HL-60/S4 (cell line): ENCODE measurements at regions not wholly inside any gene's neighbourhood (a gene's known extent, or its start where the extent isn't known, plus 50 kb on each side); places are given as distances from the start of the nearest gene placed in this dataset.

ENCODE experiments used
- in situ Hi-C: fragments of 300-500 bp; cut with MboI; formaldehyde crosslinking; loops from 2 replicates; pipeline ENCODE4 v1.14.3; 2022; ENCODE audit warnings: low sequenced_read_pairs

GRCh38 chr7:52085610-52086009, 769.0 kb upstream of the COBL start:
- in situ Hi-C loops, result no loop called here

GRCh38 chr7:52080493-52080892, 763.9 kb upstream of the COBL start:
- in situ Hi-C loops, result no loop called here

GRCh38 chr7:52079726-52080125, 763.1 kb upstream of the COBL start:
- in situ Hi-C loops, result no loop called here

GRCh38 chr7:52077571-52077970, 761.0 kb upstream of the COBL start:
- in situ Hi-C loops, result no loop called here

- in situ Hi-C loops, result no loop called here
Observed at GRCh38 chr7:52074912-52075311, 758.3 kb upstream of the COBL start.

GRCh38 chr7:52074071-52074470, 757.5 kb upstream of the COBL start:
- in situ Hi-C loops, result no loop called here

- in situ Hi-C loops, result no loop called here
Observed at GRCh38 chr7:52071744-52072143, 755.1 kb upstream of the COBL start.

GRCh38 chr7:52064493-52064892, 747.9 kb upstream of the COBL start:
- in situ Hi-C loops, result no loop called here

GRCh38 chr7:52061666-52062065, 745.1 kb upstream of the COBL start:
- in situ Hi-C loops, result no loop called here

- in situ Hi-C loops, result no loop called here
Observed at GRCh38 chr7:52053525-52053924, 736.9 kb upstream of the COBL start.

GRCh38 chr7:52030722-52031121, 714.1 kb upstream of the COBL start:
- in situ Hi-C loops, result no loop called here

GRCh38 chr7:52026140-52026539, 709.5 kb upstream of the COBL start:
- in situ Hi-C loops, result no loop called here

- in situ Hi-C loops, result no loop called here
Observed at GRCh38 chr7:52021343-52021742, 704.7 kb upstream of the COBL start.

GRCh38 chr7:52018680-52019054, 702.1 kb upstream of the COBL start:
- in situ Hi-C loops, result no loop called here

- in situ Hi-C loops, result no loop called here
Observed at GRCh38 chr7:52017802-52018679, 701.4 kb upstream of the COBL start.

GRCh38 chr7:52009181-52009580, 692.6 kb upstream of the COBL start:
- in situ Hi-C loops, result no loop called here

- in situ Hi-C loops, result no loop called here
Observed at GRCh38 chr7:52006674-52007073, 690.1 kb upstream of the COBL start.

- in situ Hi-C loops, result no loop called here
Observed at GRCh38 chr7:52005613-52006012, 689.0 kb upstream of the COBL start.

GRCh38 chr7:51995596-51996179, 679.1 kb upstream of the COBL start:
- in situ Hi-C loops, result no loop called here

- in situ Hi-C loops, result no loop called here
Observed at GRCh38 chr7:51982653-51983052, 666.0 kb upstream of the COBL start.

GRCh38 chr7:51980812-51981211, 664.2 kb upstream of the COBL start:
- in situ Hi-C loops, result no loop called here

- in situ Hi-C loops, result no loop called here
Observed at GRCh38 chr7:51980313-51980712, 663.7 kb upstream of the COBL start.

- in situ Hi-C loops, result no loop called here
Observed at GRCh38 chr7:51977913-51978312, 661.3 kb upstream of the COBL start.
